ENCODE measurements at regions not wholly inside any gene's neighbourhood (a gene's known extent, or its start where the extent isn't known, plus 50 kb on each side); places are given as distances from the start of the nearest gene placed in this dataset.
A peak's percentile ranks its signal among the peaks of the same experiment; 100 is the strongest.

DNA sequence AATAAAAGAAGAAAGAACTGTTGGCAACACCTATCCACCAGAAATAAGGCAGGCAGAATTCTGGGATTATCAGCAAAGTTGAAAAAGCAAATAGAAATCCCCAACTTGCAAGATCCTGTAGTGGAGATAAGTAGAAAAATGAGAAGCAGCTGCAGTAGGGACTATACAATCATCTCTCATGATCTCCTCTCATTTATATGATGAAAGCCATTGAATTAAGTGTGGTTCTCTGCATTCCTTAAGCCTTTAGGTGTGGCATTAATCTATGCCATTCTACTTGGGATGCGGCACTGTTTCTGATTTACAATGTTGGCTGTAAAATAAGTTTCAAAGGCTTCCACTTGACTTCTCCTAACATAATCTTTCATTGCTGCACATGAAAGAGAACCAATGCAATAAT is 869.8 kb downstream of the TRAM1L1 start (continued):
- TF ChIP-seq, protein P1, sequence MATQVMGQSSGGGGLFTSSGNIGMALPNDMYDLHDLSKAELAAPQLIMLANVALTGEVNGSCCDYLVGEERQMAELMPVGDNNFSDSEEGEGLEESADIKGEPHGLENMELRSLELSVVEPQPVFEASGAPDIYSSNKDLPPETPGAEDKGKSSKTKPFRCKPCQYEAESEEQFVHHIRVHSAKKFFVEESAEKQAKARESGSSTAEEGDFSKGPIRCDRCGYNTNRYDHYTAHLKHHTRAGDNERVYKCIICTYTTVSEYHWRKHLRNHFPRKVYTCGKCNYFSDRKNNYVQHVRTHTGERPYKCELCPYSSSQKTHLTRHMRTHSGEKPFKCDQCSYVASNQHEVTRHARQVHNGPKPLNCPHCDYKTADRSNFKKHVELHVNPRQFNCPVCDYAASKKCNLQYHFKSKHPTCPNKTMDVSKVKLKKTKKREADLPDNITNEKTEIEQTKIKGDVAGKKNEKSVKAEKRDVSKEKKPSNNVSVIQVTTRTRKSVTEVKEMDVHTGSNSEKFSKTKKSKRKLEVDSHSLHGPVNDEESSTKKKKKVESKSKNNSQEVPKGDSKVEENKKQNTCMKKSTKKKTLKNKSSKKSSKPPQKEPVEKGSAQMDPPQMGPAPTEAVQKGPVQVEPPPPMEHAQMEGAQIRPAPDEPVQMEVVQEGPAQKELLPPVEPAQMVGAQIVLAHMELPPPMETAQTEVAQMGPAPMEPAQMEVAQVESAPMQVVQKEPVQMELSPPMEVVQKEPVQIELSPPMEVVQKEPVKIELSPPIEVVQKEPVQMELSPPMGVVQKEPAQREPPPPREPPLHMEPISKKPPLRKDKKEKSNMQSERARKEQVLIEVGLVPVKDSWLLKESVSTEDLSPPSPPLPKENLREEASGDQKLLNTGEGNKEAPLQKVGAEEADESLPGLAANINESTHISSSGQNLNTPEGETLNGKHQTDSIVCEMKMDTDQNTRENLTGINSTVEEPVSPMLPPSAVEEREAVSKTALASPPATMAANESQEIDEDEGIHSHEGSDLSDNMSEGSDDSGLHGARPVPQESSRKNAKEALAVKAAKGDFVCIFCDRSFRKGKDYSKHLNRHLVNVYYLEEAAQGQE (IDR thresholded peaks at IDR 0.05; ENCODE audit: low read depth, low read length) = no peak
- no peak for TF ChIP-seq EP300 (IDR thresholded peaks at IDR 0.05; ENCODE audit: borderline replicate concordance in 1 of 2, low read depth in 1 of 2, low read length in 1 of 2)

DNA sequence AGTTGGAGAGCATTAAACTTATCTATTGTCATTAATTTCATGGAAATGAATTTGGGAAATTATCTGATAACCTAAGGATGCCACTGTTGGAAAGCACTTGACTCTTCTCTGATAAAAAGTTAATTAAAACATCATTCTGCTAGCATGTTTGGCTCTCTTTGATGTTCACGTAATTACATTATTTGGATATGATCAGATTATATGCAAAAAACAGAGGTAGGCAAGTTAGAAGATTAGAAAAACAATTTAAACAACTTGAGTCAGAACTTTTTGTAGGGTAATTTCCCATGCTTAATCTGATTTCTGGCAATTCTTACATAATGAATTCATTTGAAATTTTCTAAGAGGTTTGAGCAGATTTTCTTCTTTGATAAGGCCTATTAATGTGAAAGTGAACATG is 882.9 kb downstream of the TRAM1L1 start:
- H3K27ac ChIP-seq (ENCODE audit: low read depth in 2 of 2, low read length in 1 of 2) = no peak overlapping the region
- no peak overlapping the region for H2AFZ ChIP-seq (ENCODE audit: low read depth)
- no peaks in the 10 kb centered on the region for H3K9me2 ChIP-seq
- H3K9ac ChIP-seq = no peak overlapping the region
- TF ChIP-seq SIN3A (IDR thresholded peaks at IDR 0.05; ENCODE audit: borderline replicate concordance, low read depth, low read length) (no peak), ELF1 (IDR thresholded peaks at IDR 0.05) (no peak), GATA2 (CRISPR knock-in tag; IDR thresholded peaks at IDR 0.05) (peak; percentile 27; the same call in 1 of the 2 replicates), FOXJ3 (CRISPR knock-in tag; IDR thresholded peaks at IDR 0.05) (no peak), RFX5 (IDR thresholded peaks at IDR 0.05; ENCODE audit: low read length) (no peak), MEF2A (IDR thresholded peaks at IDR 0.05; ENCODE audit: borderline replicate concordance, low read depth) (no peak), RCOR1 (IDR thresholded peaks at IDR 0.05; ENCODE audit: low read length) (peak; percentile 54; the same call in 1 of the 2 replicates), EP300 (IDR thresholded peaks at IDR 0.05; ENCODE audit: borderline replicate concordance in 1 of 2, low read depth in 1 of 2, low read length in 1 of 2) (peak in 1 of 2 experiments; percentile 40; a peak in 1 of 4 replicates), FOXM1 (IDR thresholded peaks at IDR 0.05; ENCODE audit: low read depth) (no peak), IRF3 (IDR thresholded peaks at IDR 0.05; ENCODE audit: low read depth, low read length) (no peak), FOSL2 (IDR thresholded peaks at IDR 0.05; ENCODE audit: borderline replicate concordance, low read depth) (no peak), NRF1 (IDR thresholded peaks at IDR 0.05; ENCODE audit: low read depth, low read length) (no peak), MXI1 (IDR thresholded peaks at IDR 0.05; ENCODE audit: low read depth, low read length) (no peak)
- TF ChIP-seq, protein P2, sequence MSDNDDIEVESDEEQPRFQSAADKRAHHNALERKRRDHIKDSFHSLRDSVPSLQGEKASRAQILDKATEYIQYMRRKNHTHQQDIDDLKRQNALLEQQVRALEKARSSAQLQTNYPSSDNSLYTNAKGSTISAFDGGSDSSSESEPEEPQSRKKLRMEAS (IDR thresholded peaks at IDR 0.05; ENCODE audit: low read depth) = no peak
- CTCF ChIA-PET = no interaction called here
- 28% methylated on average over 1 of the region's 1 CpG for WGBS (ENCODE audit: low lambda C conversion rate)
- H3K4me1 ChIP-seq (ENCODE audit: control insufficient read depth in 1 of 2, insufficient read depth in 2 of 2, low read depth in 1 of 2, low read length in 1 of 2) = no peaks in the 10 kb centered on the region; a peak in 2 of 4 replicates
- no peaks in the 10 kb centered on the region for H3K27me3 ChIP-seq (ENCODE audit: insufficient read depth)
- no peaks in the 10 kb centered on the region for H3K9me3 ChIP-seq
- no peak for DNase-seq
- H3F3A ChIP-seq (replicated peaks; ENCODE audit: insufficient read depth) = no peaks in the 10 kb centered on the region
- no peaks in the 10 kb centered on the region for H3K79me2 ChIP-seq (ENCODE audit: insufficient read depth)
- H4K20me1 ChIP-seq (ENCODE audit: insufficient read depth) = no peaks in the 10 kb centered on the region
- H3K4me2 ChIP-seq = no peak overlapping the region
- H3K36me3 ChIP-seq (replicated peaks in 1 of 2; ENCODE audit: control insufficient read depth in 1 of 2, insufficient read depth in 2 of 2, low read length in 1 of 2) = no peaks in the 10 kb centered on the region
- POLR2A ChIA-PET = no interaction called here
- no peak overlapping the region for H3K4me3 ChIP-seq (ENCODE audit: low read depth in 2 of 2, low read length in 1 of 2)
